ENCODE measurements at regions not wholly inside any gene's neighbourhood (a gene's known extent, or its start where the extent isn't known, plus 50 kb on each side); places are given as distances from the start of the nearest gene placed in this dataset.

- no peak for DNase-seq
- ChIA-PET CTCF (no interaction called here), POLR2A (no interaction called here)
- no CpG with 5 or more reads among the region's 5 CpGs for WGBS (ENCODE audit: insufficient coverage)
- Histone ChIP-seq H3K4me1 (ENCODE audit: control extremely low read depth in 1 of 4, control insufficient read depth in 4 of 4, insufficient read depth in 4 of 4, low read length in 3 of 4) (no peaks in the 10 kb centered on the region), H3K4me3 (ENCODE audit: control insufficient read depth in 1 of 7, extremely low read depth in 1 of 7, insufficient read depth in 4 of 7, low read depth in 2 of 7, low read length in 6 of 7) (no peak overlapping the region), H3K9me3 (ENCODE audit: control extremely low read depth in 1 of 5, control insufficient read depth in 4 of 5, insufficient read depth in 2 of 5, low read depth in 1 of 5, low read length in 4 of 5) (no peaks in the 10 kb centered on the region), H3K27me3 (replicated peaks in 2 of 5; ENCODE audit: control insufficient read depth in 4 of 5, insufficient read depth in 5 of 5, low read length in 4 of 5) (no peaks in the 10 kb centered on the region), H3K36me3 (ENCODE audit: control insufficient read depth in 4 of 4, insufficient read depth in 4 of 4, low read length in 3 of 4) (no peaks in the 10 kb centered on the region), H3K27ac (ENCODE audit: insufficient read depth in 1 of 2, low read depth in 1 of 2, low read length in 2 of 2, poor library complexity in 1 of 2, severe bottlenecking in 2 of 2) (no peak overlapping the region)
These were observed 339.5 kb upstream of the ISL1 start for GRCh38 chr5:51043745-51044144.

DNA sequence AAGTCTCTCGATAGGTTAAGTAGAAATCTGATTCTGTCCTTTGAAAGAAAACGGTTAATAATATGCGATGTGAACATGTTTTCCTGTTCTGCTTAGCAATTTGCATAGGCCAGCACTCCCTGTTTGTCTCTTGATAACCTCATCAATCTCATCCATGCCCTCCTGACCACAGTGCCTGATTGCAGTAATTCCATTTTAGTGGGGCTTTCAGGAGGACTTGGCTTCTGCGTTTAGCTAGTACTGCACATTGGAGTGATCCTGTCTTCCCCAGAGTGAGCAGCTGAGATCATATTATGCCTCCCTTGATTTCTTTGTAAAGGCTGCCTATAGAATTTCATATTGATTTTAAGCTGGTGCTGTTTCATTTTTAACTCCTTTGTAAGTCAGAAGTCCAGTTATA, 335.9 kb upstream of the ISL1 start:
- Histone ChIP-seq H3K9me3 (ENCODE audit: control extremely low read depth in 1 of 5, control insufficient read depth in 4 of 5, insufficient read depth in 2 of 5, low read depth in 1 of 5, low read length in 4 of 5) (no peaks in the 10 kb centered on the region), H3K27ac (ENCODE audit: insufficient read depth in 1 of 2, low read depth in 1 of 2, low read length in 2 of 2, poor library complexity in 1 of 2, severe bottlenecking in 2 of 2) (no peak overlapping the region), H3K4me3 (ENCODE audit: control insufficient read depth in 1 of 7, extremely low read depth in 1 of 7, insufficient read depth in 4 of 7, low read depth in 2 of 7, low read length in 6 of 7) (no peak overlapping the region), H3K36me3 (ENCODE audit: control insufficient read depth in 4 of 4, insufficient read depth in 4 of 4, low read length in 3 of 4) (no peaks in the 10 kb centered on the region), H3K4me1 (ENCODE audit: control extremely low read depth in 1 of 4, control insufficient read depth in 4 of 4, insufficient read depth in 4 of 4, low read length in 3 of 4) (no peaks in the 10 kb centered on the region), H3K27me3 (replicated peaks in 2 of 5; ENCODE audit: control insufficient read depth in 4 of 5, insufficient read depth in 5 of 5, low read length in 4 of 5) (no peaks in the 10 kb centered on the region)
- no peak for DNase-seq
- POLR2A ChIA-PET = no interaction called here
- CTCF ChIA-PET = no interaction called here
- WGBS (ENCODE audit: insufficient coverage) = 95% methylated on average over 3 of the region's 4 CpGs

DNA sequence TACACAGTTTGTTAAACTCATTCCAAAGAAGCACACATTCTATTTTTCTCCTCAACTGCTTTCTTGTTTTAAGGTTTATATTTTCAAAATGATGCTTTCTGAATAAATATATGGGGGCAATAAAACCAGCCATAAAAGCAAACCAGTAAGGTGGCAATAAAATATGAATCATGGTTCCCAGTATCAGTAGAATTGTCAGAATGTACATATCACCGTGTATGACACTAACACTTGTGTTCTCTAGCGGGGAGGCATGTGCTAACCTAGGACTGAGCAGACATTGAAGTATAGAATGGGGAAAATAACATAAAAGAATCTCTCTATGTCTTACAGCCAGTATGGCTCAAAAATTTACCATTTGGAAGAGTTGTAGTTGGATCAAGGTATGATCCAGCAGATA, 329.9 kb upstream of the ISL1 start:
- CTCF ChIA-PET = no interaction called here
- Histone ChIP-seq H3K4me1 (ENCODE audit: control extremely low read depth in 1 of 4, control insufficient read depth in 4 of 4, insufficient read depth in 4 of 4, low read length in 3 of 4) (no peaks in the 10 kb centered on the region), H3K27ac (ENCODE audit: insufficient read depth in 1 of 2, low read depth in 1 of 2, low read length in 2 of 2, poor library complexity in 1 of 2, severe bottlenecking in 2 of 2) (no peak overlapping the region), H3K4me3 (ENCODE audit: control insufficient read depth in 1 of 7, extremely low read depth in 1 of 7, insufficient read depth in 4 of 7, low read depth in 2 of 7, low read length in 6 of 7) (no peak overlapping the region), H3K9me3 (ENCODE audit: control extremely low read depth in 1 of 5, control insufficient read depth in 4 of 5, insufficient read depth in 2 of 5, low read depth in 1 of 5, low read length in 4 of 5) (no peaks in the 10 kb centered on the region), H3K27me3 (replicated peaks in 2 of 5; ENCODE audit: control insufficient read depth in 4 of 5, insufficient read depth in 5 of 5, low read length in 4 of 5) (no peaks in the 10 kb centered on the region), H3K36me3 (ENCODE audit: control insufficient read depth in 4 of 4, insufficient read depth in 4 of 4, low read length in 3 of 4) (no peaks in the 10 kb centered on the region)
- POLR2A ChIA-PET = no interaction called here
- WGBS (ENCODE audit: insufficient coverage) = no CpG with 5 or more reads among the region's 2 CpGs
- DNase-seq = no peak

DNA sequence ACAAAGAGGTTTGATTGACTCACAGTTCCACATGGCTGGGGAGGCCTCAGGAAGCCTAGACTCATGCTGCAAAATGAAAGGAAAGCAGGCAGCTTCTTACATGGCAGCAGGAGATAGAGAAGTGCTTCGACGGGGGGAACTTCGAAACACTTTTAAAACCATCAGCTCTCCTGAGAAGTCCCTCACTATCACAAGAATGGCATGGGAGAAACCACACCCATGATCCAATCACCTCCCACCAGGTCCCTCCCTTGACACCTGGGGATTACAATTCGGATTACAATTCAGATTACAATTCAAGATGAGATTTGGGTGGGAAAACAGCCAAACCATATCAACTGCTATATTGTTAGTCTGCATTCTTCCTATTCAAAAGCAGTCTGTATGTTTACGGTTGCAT, 322.3 kb upstream of the ISL1 start:
- Histone ChIP-seq H3K4me3 (ENCODE audit: control insufficient read depth in 1 of 7, extremely low read depth in 1 of 7, insufficient read depth in 4 of 7, low read depth in 2 of 7, low read length in 6 of 7) (no peak overlapping the region), H3K4me1 (ENCODE audit: control extremely low read depth in 1 of 4, control insufficient read depth in 4 of 4, insufficient read depth in 4 of 4, low read length in 3 of 4) (no peaks in the 10 kb centered on the region), H3K9me3 (ENCODE audit: control extremely low read depth in 1 of 5, control insufficient read depth in 4 of 5, insufficient read depth in 2 of 5, low read depth in 1 of 5, low read length in 4 of 5) (peaks cover 0 to 13% (median 0%) of the 10 kb centered on the region in 5 experiments), H3K27ac (ENCODE audit: insufficient read depth in 1 of 2, low read depth in 1 of 2, low read length in 2 of 2, poor library complexity in 1 of 2, severe bottlenecking in 2 of 2) (no peak overlapping the region), H3K27me3 (replicated peaks in 2 of 5; ENCODE audit: control insufficient read depth in 4 of 5, insufficient read depth in 5 of 5, low read length in 4 of 5) (no peaks in the 10 kb centered on the region), H3K36me3 (ENCODE audit: control insufficient read depth in 4 of 4, insufficient read depth in 4 of 4, low read length in 3 of 4) (no peaks in the 10 kb centered on the region)
- 60% methylated on average over 1 of the region's 5 CpGs for WGBS (ENCODE audit: insufficient coverage)
- no peak for DNase-seq
- POLR2A ChIA-PET = no interaction called here
- CTCF ChIA-PET = no interaction called here

GRCh38 chr5:51072937-51073336, 310.3 kb upstream of the ISL1 start:
- Histone ChIP-seq H3K4me1 (ENCODE audit: control extremely low read depth in 1 of 4, control insufficient read depth in 4 of 4, insufficient read depth in 4 of 4, low read length in 3 of 4) (no peaks in the 10 kb centered on the region), H3K27me3 (replicated peaks in 2 of 5; ENCODE audit: control insufficient read depth in 4 of 5, insufficient read depth in 5 of 5, low read length in 4 of 5) (no peaks in the 10 kb centered on the region), H3K4me3 (ENCODE audit: control insufficient read depth in 1 of 7, extremely low read depth in 1 of 7, insufficient read depth in 4 of 7, low read depth in 2 of 7, low read length in 6 of 7) (no peak overlapping the region), H3K27ac (ENCODE audit: insufficient read depth in 1 of 2, low read depth in 1 of 2, low read length in 2 of 2, poor library complexity in 1 of 2, severe bottlenecking in 2 of 2) (no peak overlapping the region), H3K36me3 (ENCODE audit: control insufficient read depth in 4 of 4, insufficient read depth in 4 of 4, low read length in 3 of 4) (no peaks in the 10 kb centered on the region), H3K9me3 (ENCODE audit: control extremely low read depth in 1 of 5, control insufficient read depth in 4 of 5, insufficient read depth in 2 of 5, low read depth in 1 of 5, low read length in 4 of 5) (peaks cover 0 to 8% (median 0%) of the 10 kb centered on the region in 5 experiments)
- ChIA-PET POLR2A (no interaction called here), CTCF (no interaction called here)
- DNase-seq = no peak
- WGBS (ENCODE audit: insufficient coverage) = 97% methylated on average over 5 of the region's 5 CpGs

- no CpG with 5 or more reads among the region's 1 CpG for WGBS (ENCODE audit: insufficient coverage)
- no peak overlapping the region for H3K27ac ChIP-seq (ENCODE audit: insufficient read depth in 1 of 2, low read depth in 1 of 2, low read length in 2 of 2, poor library complexity in 1 of 2, severe bottlenecking in 2 of 2)
- no peaks in the 10 kb centered on the region for H3K36me3 ChIP-seq (ENCODE audit: control insufficient read depth in 4 of 4, insufficient read depth in 4 of 4, low read length in 3 of 4)
- no peaks in the 10 kb centered on the region for H3K27me3 ChIP-seq (replicated peaks in 2 of 5; ENCODE audit: control insufficient read depth in 4 of 5, insufficient read depth in 5 of 5, low read length in 4 of 5)
- no peak for DNase-seq
- no peak overlapping the region for H3K4me3 ChIP-seq (ENCODE audit: control insufficient read depth in 1 of 7, extremely low read depth in 1 of 7, insufficient read depth in 4 of 7, low read depth in 2 of 7, low read length in 6 of 7)
- no peaks in the 10 kb centered on the region for H3K4me1 ChIP-seq (ENCODE audit: control extremely low read depth in 1 of 4, control insufficient read depth in 4 of 4, insufficient read depth in 4 of 4, low read length in 3 of 4)
- POLR2A ChIA-PET = no interaction called here
- CTCF ChIA-PET = no interaction called here
- H3K9me3 ChIP-seq (ENCODE audit: control extremely low read depth in 1 of 5, control insufficient read depth in 4 of 5, insufficient read depth in 2 of 5, low read depth in 1 of 5, low read length in 4 of 5) = no peaks in the 10 kb centered on the region
These were observed 300.5 kb upstream of the ISL1 start for GRCh38 chr5:51082741-51083140.

GRCh38 chr5:51091816-51092215, 291.4 kb upstream of the ISL1 start:
- Histone ChIP-seq H3K4me3 (ENCODE audit: control insufficient read depth in 1 of 7, extremely low read depth in 1 of 7, insufficient read depth in 4 of 7, low read depth in 2 of 7, low read length in 6 of 7) (no peak overlapping the region), H3K27ac (ENCODE audit: insufficient read depth in 1 of 2, low read depth in 1 of 2, low read length in 2 of 2, poor library complexity in 1 of 2, severe bottlenecking in 2 of 2) (no peak overlapping the region), H3K36me3 (ENCODE audit: control insufficient read depth in 4 of 4, insufficient read depth in 4 of 4, low read length in 3 of 4) (no peaks in the 10 kb centered on the region), H3K4me1 (ENCODE audit: control extremely low read depth in 1 of 4, control insufficient read depth in 4 of 4, insufficient read depth in 4 of 4, low read length in 3 of 4) (no peaks in the 10 kb centered on the region), H3K27me3 (replicated peaks in 2 of 5; ENCODE audit: control insufficient read depth in 4 of 5, insufficient read depth in 5 of 5, low read length in 4 of 5) (no peaks in the 10 kb centered on the region), H3K9me3 (ENCODE audit: control extremely low read depth in 1 of 5, control insufficient read depth in 4 of 5, insufficient read depth in 2 of 5, low read depth in 1 of 5, low read length in 4 of 5) (no peaks in the 10 kb centered on the region)
- ChIA-PET CTCF (no interaction called here), POLR2A (no interaction called here)
- WGBS (ENCODE audit: insufficient coverage) = no CpG with 5 or more reads among the region's 2 CpGs
- no peak for DNase-seq

GRCh38 chr5:51095486-51095885, 287.8 kb upstream of the ISL1 start:
- H3K4me3 ChIP-seq (ENCODE audit: control insufficient read depth in 1 of 7, extremely low read depth in 1 of 7, insufficient read depth in 4 of 7, low read depth in 2 of 7, low read length in 6 of 7) = no peak overlapping the region
- no peak overlapping the region for H3K27ac ChIP-seq (ENCODE audit: insufficient read depth in 1 of 2, low read depth in 1 of 2, low read length in 2 of 2, poor library complexity in 1 of 2, severe bottlenecking in 2 of 2)
- no peak for DNase-seq
- H3K36me3 ChIP-seq (ENCODE audit: control insufficient read depth in 4 of 4, insufficient read depth in 4 of 4, low read length in 3 of 4) = no peaks in the 10 kb centered on the region
- WGBS (ENCODE audit: insufficient coverage) = 95% methylated on average over 4 of the region's 8 CpGs
- no peaks in the 10 kb centered on the region for H3K27me3 ChIP-seq (replicated peaks in 2 of 5; ENCODE audit: control insufficient read depth in 4 of 5, insufficient read depth in 5 of 5, low read length in 4 of 5)
- ChIA-PET CTCF (no interaction called here), POLR2A (no interaction called here)
- H3K4me1 ChIP-seq (ENCODE audit: control extremely low read depth in 1 of 4, control insufficient read depth in 4 of 4, insufficient read depth in 4 of 4, low read length in 3 of 4) = no peaks in the 10 kb centered on the region
- H3K9me3 ChIP-seq (ENCODE audit: control extremely low read depth in 1 of 5, control insufficient read depth in 4 of 5, insufficient read depth in 2 of 5, low read depth in 1 of 5, low read length in 4 of 5) = no peaks in the 10 kb centered on the region
